ENCODE measurements at regions not wholly inside any gene's neighbourhood (a gene's known extent, or its start where the extent isn't known, plus 50 kb on each side); places are given as distances from the start of the nearest gene placed in this dataset.

- no peak for DNase-seq (ENCODE audit: low spot score)
- TF ChIP-seq CTCF (IDR thresholded peaks at IDR 0.05; ENCODE audit: extremely low read depth, missing control alignments): no peak
These were observed 217.9 kb upstream of the MTNR1B start for GRCh38 chr11:92751594-92751993.

- DNase-seq (ENCODE audit: low spot score): no peak
- no peak for TF ChIP-seq CTCF (IDR thresholded peaks at IDR 0.05; ENCODE audit: extremely low read depth, missing control alignments)
These were observed 217.3 kb upstream of the MTNR1B start for GRCh38 chr11:92752122-92752521.

GRCh38 chr11:92753161-92753560, 216.3 kb upstream of the MTNR1B start:
- TF ChIP-seq CTCF (IDR thresholded peaks at IDR 0.05; ENCODE audit: extremely low read depth, missing control alignments): no peak
- no peak for DNase-seq (ENCODE audit: low spot score)

- DNase-seq (ENCODE audit: low spot score): no peak
- no peak for TF ChIP-seq CTCF (IDR thresholded peaks at IDR 0.05; ENCODE audit: extremely low read depth, missing control alignments)
These were observed 211.1 kb upstream of the MTNR1B start for GRCh38 chr11:92758241-92758780.

GRCh38 chr11:92759571-92760214, 209.8 kb upstream of the MTNR1B start:
- no peak for TF ChIP-seq CTCF (IDR thresholded peaks at IDR 0.05; ENCODE audit: extremely low read depth, missing control alignments)
- no peak for DNase-seq (ENCODE audit: low spot score)

GRCh38 chr11:92762121-92762540, 207.3 kb upstream of the MTNR1B start:
- no peak for TF ChIP-seq CTCF (IDR thresholded peaks at IDR 0.05; ENCODE audit: extremely low read depth, missing control alignments)
- no peak for DNase-seq (ENCODE audit: low spot score)

GRCh38 chr11:92763336-92763735, 206.1 kb upstream of the MTNR1B start:
- no peak for TF ChIP-seq CTCF (IDR thresholded peaks at IDR 0.05; ENCODE audit: extremely low read depth, missing control alignments)
- DNase-seq (ENCODE audit: low spot score): no peak
